ENCODE measurements at regions not wholly inside any gene's neighbourhood (a gene's known extent, or its start where the extent isn't known, plus 50 kb on each side); places are given as distances from the start of the nearest gene placed in this dataset.
A peak's percentile ranks its signal among the peaks of the same experiment; 100 is the strongest.

GRCh38 chr6:104226790-104227446 is 632.8 kb downstream of the HACE1 start:
- TF ChIP-seq MYPOP (CRISPR knock-in tag; IDR thresholded peaks at IDR 0.05) (no peak), ZNF354B (CRISPR knock-in tag; IDR thresholded peaks at IDR 0.05) (no peak), MTF2 (CRISPR knock-in tag; IDR thresholded peaks at IDR 0.05; ENCODE audit: borderline replicate concordance) (no peak), IKZF1 (IDR thresholded peaks at IDR 0.05) (no peak), FOXA3 (CRISPR knock-in tag; IDR thresholded peaks at IDR 0.05) (no peak), FOXC1 (CRISPR knock-in tag; IDR thresholded peaks at IDR 0.05; ENCODE audit: borderline replicate concordance) (no peak), ATF7 (IDR thresholded peaks at IDR 0.05) (peak; percentile 30; the same call in 1 of the 2 replicates), ATF7 (CRISPR knock-in tag; IDR thresholded peaks at IDR 0.05) (no peak), CEBPB (IDR thresholded peaks at IDR 0.05; ENCODE audit: borderline replicate concordance, low read depth, low read length) (peak; percentile 63; the same call in 1 of the 2 replicates), CCDC6 (CRISPR knock-in tag; IDR thresholded peaks at IDR 0.05) (no peak)
- no peak for FAIRE-seq
- BruUV-seq (replicated peaks) = no TSS peak
- Histone ChIP-seq H3K9ac (ENCODE audit: insufficient read depth, low read depth, low read length) (no peak overlapping the region), H3K4me3 (replicated peaks in 1 of 3; ENCODE audit: insufficient read depth in 1 of 3, low read depth in 2 of 3, low read length in 3 of 3) (no peak overlapping the region), H3K79me2 (ENCODE audit: insufficient read depth, low read length) (no peaks in the 10 kb centered on the region), H3K36me3 (replicated peaks in 1 of 2; ENCODE audit: control insufficient read depth in 1 of 2, insufficient read depth in 2 of 2, low read length in 2 of 2) (no peaks in the 10 kb centered on the region), H3K4me2 (ENCODE audit: low read depth, low read length) (no peak overlapping the region), H2AFZ (ENCODE audit: low read length) (no peak overlapping the region), H3K27me3 (ENCODE audit: control insufficient read depth in 1 of 2, insufficient read depth in 2 of 2, low read length in 2 of 2) (no peaks in the 10 kb centered on the region; a peak in 1 of 5 replicates), H3K4me1 (ENCODE audit: insufficient read depth, low read length) (no peaks in the 10 kb centered on the region), H4K20me1 (ENCODE audit: insufficient read depth, low read length) (no peaks in the 10 kb centered on the region), H3K9me3 (ENCODE audit: low read length) (no peaks in the 10 kb centered on the region), H3K27ac (ENCODE audit: extremely low read length, insufficient read depth, low read length) (no peak overlapping the region)
- DNase-seq (ENCODE audit: low spot score) = no peak
- POLR2A ChIA-PET = no interaction called here
- in situ Hi-C loops (cut with HindIII; ENCODE audit: extremely low pct_ligation_motif_present, low pct_unique_long_range_greater_than_20kb) (no loop called here), intact Hi-C loops (cut with micrococcal nuclease; ENCODE audit: unreplicated experiment) (no loop called here)
- no peak for ATAC-seq
- CTCF ChIA-PET (ENCODE audit: low intra/inter-chr PET ratio, low total read pairs) = no interaction called here
- WGBS (ENCODE audit: low lambda C conversion rate) = 20% methylated on average over 4 of the region's 4 CpGs

Measured in HepG2 (cell line).